WERI-Rb-1 (cell line): ENCODE measurements at regions not wholly inside any gene's neighbourhood (a gene's known extent, or its start where the extent isn't known, plus 50 kb on each side); places are given as distances from the start of the nearest gene placed in this dataset.

ENCODE experiments used
- DNase-seq: peaks from one replicate; pipeline ENCODE4 v3.0.0-alpha.2; 2020
- H3K27ac ChIP-seq: fragments of 250-450 bp; sonication (Bioruptor Pico); 2 replicates; pipeline ENCODE4 v1.5.1; 2020; ENCODE audit warnings: mild to moderate bottlenecking, moderate library complexity
- H3K27me3 ChIP-seq: fragments of 250-450 bp; sonication (Bioruptor Pico); 2 replicates; pipeline ENCODE4 v1.5.1; 2021; ENCODE audit warnings: mild to moderate bottlenecking, low read depth, moderate library complexity; ENCODE audit not compliant: insufficient read depth, severe bottlenecking
- H3K36me3 ChIP-seq: fragments of 250-450 bp; sonication (Bioruptor Pico); 2 replicates; pipeline ENCODE4 v1.5.1; 2020; ENCODE audit warnings: mild to moderate bottlenecking, moderate library complexity
- H3K4me3 ChIP-seq: 2 replicates; pipeline ENCODE4 v1.5.1; 2011; ENCODE audit warnings: low read depth, mild to moderate bottlenecking, control low read depth, low read length
- H3K9me3 ChIP-seq: fragments of 250-450 bp; sonication (Bioruptor Pico); 2 replicates; pipeline ENCODE4 v1.5.1; 2021; ENCODE audit warnings: mild to moderate bottlenecking, moderate library complexity; ENCODE audit not compliant: severe bottlenecking
- CTCF ChIP-seq: IDR thresholded peaks from 2 replicates; pipeline ENCODE4 v1.5.1; 2011; ENCODE audit warnings: low read depth, mild to moderate bottlenecking, control low read depth, inconsistent platforms, low read length

DNA sequence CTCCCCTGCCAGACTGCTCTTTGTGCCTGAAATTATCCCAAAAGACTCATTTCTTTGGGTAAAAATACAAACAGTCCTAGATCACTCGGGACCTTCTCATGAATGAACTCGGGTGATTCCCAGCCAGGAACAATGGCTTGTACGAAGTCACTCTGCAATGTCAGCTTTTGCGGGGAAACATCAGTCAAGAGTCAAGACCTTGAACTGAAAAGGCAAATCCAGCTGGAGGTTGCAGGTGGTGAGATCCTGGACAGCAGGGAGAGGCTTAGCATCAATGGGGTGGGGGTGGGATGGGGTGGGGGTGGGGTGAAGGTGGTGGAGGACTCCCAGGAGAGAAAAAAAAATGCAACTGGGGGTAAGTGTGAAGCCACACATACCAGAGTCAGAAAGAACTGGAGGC is 115.0 kb upstream of the SLC25A33 start:
- no peak for TF ChIP-seq CTCF
- Histone ChIP-seq H3K27me3 (no peaks in the 10 kb centered on the region), H3K27ac (peak overlapping the region; percentile 78)

GRCh38 chr1:9425859-9426258 is 113.4 kb upstream of the SLC25A33 start:
- no peak for DNase-seq
- Histone ChIP-seq H3K36me3 (no peaks in the 10 kb centered on the region), H3K27me3 (no peaks in the 10 kb centered on the region), H3K27ac (no peak overlapping the region), H3K4me3 (no peak overlapping the region), H3K9me3 (peaks cover 3% of the 10 kb centered on the region)
- TF ChIP-seq CTCF, result no peak

More for the DNA sequence above, 115.0 kb upstream of the SLC25A33 start:
- H3K9me3 ChIP-seq, result peaks cover 3% of the 10 kb centered on the region
- DNase-seq, result peak; percentile 53
- H3K4me3 ChIP-seq, result peak overlapping the region; percentile 7; the same call in 1 of the 2 replicates
- no peaks in the 10 kb centered on the region for H3K36me3 ChIP-seq

DNA sequence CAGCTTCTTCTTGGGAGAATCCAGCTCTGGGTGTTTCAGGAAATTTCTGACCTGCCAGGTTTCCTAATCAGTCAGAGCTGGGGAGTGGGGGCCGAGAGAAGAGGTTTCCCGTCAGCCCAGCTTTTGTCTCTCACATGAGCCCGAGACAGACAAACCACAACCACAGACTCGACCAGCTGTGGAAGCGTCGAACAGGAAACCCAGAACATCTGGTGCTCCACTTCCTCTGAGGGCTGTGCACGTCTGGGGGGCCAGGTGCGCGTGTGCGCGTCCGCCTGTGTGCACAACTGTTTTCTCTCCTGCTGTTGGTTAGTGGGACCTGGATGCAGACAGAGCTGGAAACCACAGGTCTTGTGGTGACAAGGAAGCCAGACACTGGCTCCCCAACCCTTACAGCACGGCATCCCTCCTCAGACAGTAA is 113.0 kb upstream of the SLC25A33 start:
- no peak overlapping the region for H3K4me3 ChIP-seq
- TF ChIP-seq CTCF, result no peak
- H3K9me3 ChIP-seq, result peaks cover 3% of the 10 kb centered on the region
- no peaks in the 10 kb centered on the region for H3K27me3 ChIP-seq
- H3K36me3 ChIP-seq, result no peaks in the 10 kb centered on the region
- no peak for DNase-seq
- H3K27ac ChIP-seq, result no peak overlapping the region

DNA sequence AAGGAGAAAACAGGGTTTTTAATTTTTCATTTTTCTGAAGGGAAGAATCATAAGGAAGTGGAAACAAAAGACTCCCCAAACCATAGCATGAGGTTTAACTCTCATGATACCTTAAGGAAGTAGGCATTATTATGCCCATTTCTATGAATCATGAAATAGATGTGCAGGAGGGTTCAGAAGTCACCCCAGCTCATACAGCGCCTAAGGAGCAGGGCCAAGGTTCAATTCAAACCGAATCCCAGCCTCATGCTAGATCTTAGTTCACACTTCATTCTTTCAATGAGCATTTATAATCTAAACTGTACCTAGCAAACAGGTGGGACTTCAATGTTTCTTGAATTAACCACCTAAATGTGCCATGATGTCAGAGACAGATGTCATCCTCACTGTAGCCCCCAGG is 111.9 kb upstream of the SLC25A33 start:
- Histone ChIP-seq H3K27ac (no peak overlapping the region), H3K36me3 (no peaks in the 10 kb centered on the region), H3K4me3 (no peak overlapping the region), H3K27me3 (no peaks in the 10 kb centered on the region), H3K9me3 (no peaks in the 10 kb centered on the region)
- DNase-seq, result no peak
- no peak for TF ChIP-seq CTCF

- peak; percentile 96 for DNase-seq
- Histone ChIP-seq H3K27ac (peak overlapping the region; percentile 79), H3K4me3 (peak overlapping the region; percentile 49), H3K27me3 (no peaks in the 10 kb centered on the region), H3K9me3 (no peaks in the 10 kb centered on the region), H3K36me3 (no peaks in the 10 kb centered on the region)
- TF ChIP-seq CTCF, result 0 out of 2 replicates have a peak, but pooled peaks have one; percentile 17
Observed at GRCh38 chr1:9428601-9429341, 110.5 kb upstream of the SLC25A33 start.

- Histone ChIP-seq H3K27me3 (no peaks in the 10 kb centered on the region), H3K27ac (peak overlapping the region; percentile 77), H3K36me3 (no peaks in the 10 kb centered on the region), H3K9me3 (no peaks in the 10 kb centered on the region), H3K4me3 (peak overlapping the region; percentile 49)
- DNase-seq, result no peak
- TF ChIP-seq CTCF, result no peak
Observed at GRCh38 chr1:9429342-9429711, 109.9 kb upstream of the SLC25A33 start.
